ENCODE measurements at regions not wholly inside any gene's neighbourhood (a gene's known extent, or its start where the extent isn't known, plus 50 kb on each side); places are given as distances from the start of the nearest gene placed in this dataset.

- H3K27ac ChIP-seq: no peak overlapping the region
- no peaks in the 10 kb centered on the region for H3K36me3 ChIP-seq
- ATAC-seq: no peak
- no peak for DNase-seq
- no peaks in the 10 kb centered on the region for H3K4me1 ChIP-seq
- H3K9me3 ChIP-seq: peaks cover 0 to 11% of the 10 kb centered on the region in 2 donors
- no peaks in the 10 kb centered on the region for H3K27me3 ChIP-seq
- no peak overlapping the region for H3K4me3 ChIP-seq
- intact Hi-C loops (cut with DNase I): no loop called here
- TF ChIP-seq, protein P1, sequence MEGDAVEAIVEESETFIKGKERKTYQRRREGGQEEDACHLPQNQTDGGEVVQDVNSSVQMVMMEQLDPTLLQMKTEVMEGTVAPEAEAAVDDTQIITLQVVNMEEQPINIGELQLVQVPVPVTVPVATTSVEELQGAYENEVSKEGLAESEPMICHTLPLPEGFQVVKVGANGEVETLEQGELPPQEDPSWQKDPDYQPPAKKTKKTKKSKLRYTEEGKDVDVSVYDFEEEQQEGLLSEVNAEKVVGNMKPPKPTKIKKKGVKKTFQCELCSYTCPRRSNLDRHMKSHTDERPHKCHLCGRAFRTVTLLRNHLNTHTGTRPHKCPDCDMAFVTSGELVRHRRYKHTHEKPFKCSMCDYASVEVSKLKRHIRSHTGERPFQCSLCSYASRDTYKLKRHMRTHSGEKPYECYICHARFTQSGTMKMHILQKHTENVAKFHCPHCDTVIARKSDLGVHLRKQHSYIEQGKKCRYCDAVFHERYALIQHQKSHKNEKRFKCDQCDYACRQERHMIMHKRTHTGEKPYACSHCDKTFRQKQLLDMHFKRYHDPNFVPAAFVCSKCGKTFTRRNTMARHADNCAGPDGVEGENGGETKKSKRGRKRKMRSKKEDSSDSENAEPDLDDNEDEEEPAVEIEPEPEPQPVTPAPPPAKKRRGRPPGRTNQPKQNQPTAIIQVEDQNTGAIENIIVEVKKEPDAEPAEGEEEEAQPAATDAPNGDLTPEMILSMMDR (IDR thresholded peaks at IDR 0.05): no peak
Measured at GRCh38 chr19:28284389-28284788, 928.6 kb downstream of the UQCRFS1 start.

DNA sequence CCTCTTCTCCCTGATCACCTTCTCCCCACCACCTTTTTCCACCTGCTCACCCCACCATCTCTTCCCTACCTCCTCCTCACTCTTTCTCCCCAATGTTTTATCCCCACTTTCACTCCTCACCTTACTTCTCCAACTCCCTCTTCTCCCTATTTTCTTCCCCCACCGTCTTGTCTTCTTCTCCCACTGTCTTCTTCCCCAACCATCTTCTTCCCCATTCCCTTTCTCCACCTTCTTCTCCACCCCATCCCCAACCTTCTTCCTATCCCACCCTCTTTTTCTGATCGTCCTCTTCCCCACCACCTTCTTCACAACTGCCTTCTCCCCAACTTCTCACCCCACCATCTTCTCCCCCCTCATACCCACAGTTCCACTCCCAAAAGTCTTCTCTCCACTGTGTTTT, 929.4 kb downstream of the UQCRFS1 start:
- TF ChIP-seq, protein P1 (IDR thresholded peaks at IDR 0.05): no peak
- DNase-seq (no peak), ATAC-seq (no peak)
- Histone ChIP-seq H3K4me1 (no peaks in the 10 kb centered on the region), H3K36me3 (no peaks in the 10 kb centered on the region), H3K4me3 (no peak overlapping the region), H3K27me3 (no peaks in the 10 kb centered on the region), H3K27ac (no peak overlapping the region), H3K9me3 (peaks cover 0 to 13% of the 10 kb centered on the region in 2 donors)
- intact Hi-C loops (cut with DNase I): no loop called here

DNA sequence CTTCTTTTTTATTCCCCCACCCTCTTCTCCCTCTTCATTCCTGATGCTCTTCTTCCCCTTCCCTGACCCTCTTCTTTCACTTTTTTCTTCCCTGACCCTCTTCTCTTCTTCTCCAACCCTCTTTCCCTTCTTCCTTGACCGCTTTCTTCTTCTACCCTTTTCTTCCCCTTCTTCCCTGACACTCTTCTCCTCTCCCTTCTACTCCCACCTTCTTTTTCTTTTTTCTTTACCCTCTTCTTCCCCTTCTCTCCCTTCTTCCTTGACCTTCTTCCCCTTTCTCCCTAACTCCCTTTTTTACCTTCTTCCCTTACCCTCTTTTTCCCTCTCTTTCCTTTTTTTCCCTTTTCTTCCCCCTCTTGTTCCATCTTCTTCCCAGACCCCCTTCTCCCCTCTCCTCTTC, 931.3 kb downstream of the UQCRFS1 start:
- no peak for ATAC-seq
- intact Hi-C loops (cut with DNase I): no loop called here
- Histone ChIP-seq H3K36me3 (no peaks in the 10 kb centered on the region), H3K27ac (no peak overlapping the region), H3K4me3 (no peak overlapping the region), H3K4me1 (no peaks in the 10 kb centered on the region), H3K27me3 (no peaks in the 10 kb centered on the region), H3K9me3 (peaks cover 0 to 13% of the 10 kb centered on the region in 2 donors)
- no peak for DNase-seq
- TF ChIP-seq, protein P1 (IDR thresholded peaks at IDR 0.05): no peak

GRCh38 chr19:28264556-28264955, 948.4 kb downstream of the UQCRFS1 start:
- no peaks in the 10 kb centered on the region for H3K4me1 ChIP-seq
- DNase-seq (no peak), ATAC-seq (no peak)
- H3K36me3 ChIP-seq: no peaks in the 10 kb centered on the region
- no peak overlapping the region for H3K27ac ChIP-seq
- TF ChIP-seq, protein P1 (IDR thresholded peaks at IDR 0.05): no peak
- no peaks in the 10 kb centered on the region for H3K9me3 ChIP-seq
- no peak overlapping the region for H3K4me3 ChIP-seq
- no peaks in the 10 kb centered on the region for H3K27me3 ChIP-seq
- intact Hi-C loops (cut with DNase I): no loop called here

DNA sequence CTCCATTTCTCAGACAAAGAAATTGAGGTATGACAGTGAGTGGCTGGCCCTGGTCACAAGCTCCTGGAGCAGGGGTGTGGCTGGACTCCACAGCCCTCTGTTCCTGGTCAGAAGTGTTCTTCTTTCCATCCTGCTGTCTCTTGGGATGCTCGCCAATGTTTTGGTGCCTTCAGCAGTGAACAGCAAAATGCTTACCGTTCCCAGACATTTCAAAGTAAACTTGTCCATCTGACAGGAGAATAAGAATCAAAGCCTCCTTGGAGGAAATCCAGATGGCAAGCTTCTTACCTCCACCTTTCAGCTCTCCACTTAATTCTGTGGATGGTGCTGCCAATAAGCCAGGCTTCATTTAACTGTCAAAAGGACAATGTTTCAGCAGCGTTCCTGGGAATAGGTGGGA, 954.1 kb downstream of the UQCRFS1 start:
- TF ChIP-seq, protein P1 (IDR thresholded peaks at IDR 0.05): no peak
- Histone ChIP-seq H3K36me3 (no peaks in the 10 kb centered on the region), H3K27ac (no peak overlapping the region), H3K9me3 (no peaks in the 10 kb centered on the region), H3K4me1 (no peaks in the 10 kb centered on the region), H3K4me3 (no peak overlapping the region), H3K27me3 (no peaks in the 10 kb centered on the region)
- intact Hi-C loops (cut with DNase I): no loop called here
- no peak for DNase-seq
- ATAC-seq: no peak

All from left lung (tissue), 4 donors.